Upper lobe of left lung (tissue), 6 donors: ENCODE measurements at regions not wholly inside any gene's neighbourhood (a gene's known extent, or its start where the extent isn't known, plus 50 kb on each side); places are given as distances from the start of the nearest gene placed in this dataset.

Experiments
- ATAC-seq, 2 donors: fragments of 200-7000 bp; cut with Tn5 transposase; one replicate each; pipeline ENCODE4 v1.9.1; 2022; ENCODE audit warnings: mild to moderate bottlenecking in 2 of 2, moderate library complexity in 2 of 2; ENCODE audit not compliant: low FRiP score in 2 of 2
- DNase-seq, 2 donors: peaks; one replicate each; pipeline ENCODE4 v3.0.0-alpha.2; 2019 to 2020
- H3K27ac ChIP-seq, 4 donors: fragments of 200-600 bp; sonication (generic); one replicate each; pipeline ENCODE4 v1.5.1; 2016 to 2019
- H3K27me3 ChIP-seq, 4 donors: fragments of 200-600 bp; sonication (generic); one replicate each; pipeline ENCODE4 v1.5.1; 2017 to 2019
- H3K36me3 ChIP-seq, 4 donors: fragments of 200-600 bp; sonication (generic); one replicate each; pipeline ENCODE4 v1.5.1; 2016 to 2019
- H3K4me1 ChIP-seq, 4 donors: fragments of 200-600 bp; sonication (generic); one replicate each; pipeline ENCODE4 v1.5.1; 2018 to 2019
- H3K4me3 ChIP-seq, 4 donors: fragments of 200-600 bp; sonication (generic); one replicate each; pipeline ENCODE4 v1.5.1; 2017 to 2019; ENCODE audit warnings: mild to moderate bottlenecking in 2 of 4, moderate library complexity in 1 of 4
- H3K9me3 ChIP-seq, 4 donors: fragments of 200-600 bp; sonication (generic); one replicate each; pipeline ENCODE4 v1.5.1; 2018 to 2019
- EP300 ChIP-seq, 4 donors: sonication (generic); formaldehyde crosslinking; IDR thresholded peaks; one replicate each; pipeline ENCODE4 v1.5.1; 2017; ENCODE audit warnings: antibody characterized with exemption in 4 of 4, control low read depth in 2 of 4
- POLR2A ChIP-seq, 4 donors: fragments of 450-650 bp; IDR thresholded peaks; one replicate each; pipeline ENCODE4 v1.5.1; 2016 to 2017; ENCODE audit warnings: antibody characterized with exemption in 4 of 4, mild to moderate bottlenecking in 2 of 4
- POLR2AphosphoS5 ChIP-seq, 2 donors: sonication (generic); formaldehyde crosslinking; IDR thresholded peaks; one replicate each; pipeline ENCODE4 v1.5.1; 2017; ENCODE audit warnings: antibody characterized with exemption in 2 of 2
- WGBS, 2 donors: methylation state at CpG; one replicate each; pipeline ENCODE4 v1.1.5; 2017 to 2018; 5-methylcytosine and 5-hydroxymethylcytosine counted together
- TF ChIP-seq, protein P1 (sequence below), 6 experiments: fragments of 450-650 bp in 4 of 6; fragments of 200-600 bp in 2 of 6; sonication (generic) in 2 of 6; IDR thresholded peaks; one replicate each; pipeline ENCODE4 v1.5.1; 2016 to 2019; ENCODE audit warnings: antibody characterized with exemption in 6 of 6
- donor health status: DM: no; HTN: no; CAD: no; lungs with moderate emphysema.
- donor health status: DM: no; HTN: yes; CAD: no; lungs with severe emphysema.

DNA sequence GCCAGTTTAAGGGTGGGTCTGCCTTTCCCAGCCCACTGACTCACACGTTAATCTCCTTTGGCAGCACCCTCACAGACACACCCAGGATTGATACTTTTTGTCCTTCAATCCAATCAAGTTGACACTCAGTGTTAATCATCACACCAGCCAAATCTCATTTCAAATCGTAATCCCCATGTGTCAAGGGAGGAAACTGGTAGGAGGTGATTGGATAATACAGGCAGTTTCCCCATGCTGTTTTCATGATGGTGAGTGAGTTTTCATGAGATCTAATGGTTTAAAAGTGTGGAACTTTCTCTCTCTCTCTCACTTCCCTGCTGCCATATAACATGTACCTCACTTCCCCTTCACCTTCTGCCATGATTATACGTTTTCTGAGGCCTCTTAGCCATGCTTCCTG, 647.2 kb upstream of the FRG1 start:
- Histone ChIP-seq H3K36me3 (no peaks in the 10 kb centered on the region), H3K27ac (no peak overlapping the region), H3K4me3 (no peak overlapping the region), H3K4me1 (no peaks in the 10 kb centered on the region), H3K27me3 (no peaks in the 10 kb centered on the region), H3K9me3 (no peaks in the 10 kb centered on the region)
- WGBS, 2 donors: 70 to 81% methylated on average over 3 of the region's 3 CpGs
- no peak for TF ChIP-seq EP300 (IDR thresholded peaks at IDR 0.05)
- TF ChIP-seq, protein P1, sequence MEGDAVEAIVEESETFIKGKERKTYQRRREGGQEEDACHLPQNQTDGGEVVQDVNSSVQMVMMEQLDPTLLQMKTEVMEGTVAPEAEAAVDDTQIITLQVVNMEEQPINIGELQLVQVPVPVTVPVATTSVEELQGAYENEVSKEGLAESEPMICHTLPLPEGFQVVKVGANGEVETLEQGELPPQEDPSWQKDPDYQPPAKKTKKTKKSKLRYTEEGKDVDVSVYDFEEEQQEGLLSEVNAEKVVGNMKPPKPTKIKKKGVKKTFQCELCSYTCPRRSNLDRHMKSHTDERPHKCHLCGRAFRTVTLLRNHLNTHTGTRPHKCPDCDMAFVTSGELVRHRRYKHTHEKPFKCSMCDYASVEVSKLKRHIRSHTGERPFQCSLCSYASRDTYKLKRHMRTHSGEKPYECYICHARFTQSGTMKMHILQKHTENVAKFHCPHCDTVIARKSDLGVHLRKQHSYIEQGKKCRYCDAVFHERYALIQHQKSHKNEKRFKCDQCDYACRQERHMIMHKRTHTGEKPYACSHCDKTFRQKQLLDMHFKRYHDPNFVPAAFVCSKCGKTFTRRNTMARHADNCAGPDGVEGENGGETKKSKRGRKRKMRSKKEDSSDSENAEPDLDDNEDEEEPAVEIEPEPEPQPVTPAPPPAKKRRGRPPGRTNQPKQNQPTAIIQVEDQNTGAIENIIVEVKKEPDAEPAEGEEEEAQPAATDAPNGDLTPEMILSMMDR (IDR thresholded peaks at IDR 0.05): no peak
- no peak for TF ChIP-seq POLR2A (IDR thresholded peaks at IDR 0.05)
- TF ChIP-seq POLR2AphosphoS5 (IDR thresholded peaks at IDR 0.05): no peak
- DNase-seq (no peak), ATAC-seq (no peak)

DNA sequence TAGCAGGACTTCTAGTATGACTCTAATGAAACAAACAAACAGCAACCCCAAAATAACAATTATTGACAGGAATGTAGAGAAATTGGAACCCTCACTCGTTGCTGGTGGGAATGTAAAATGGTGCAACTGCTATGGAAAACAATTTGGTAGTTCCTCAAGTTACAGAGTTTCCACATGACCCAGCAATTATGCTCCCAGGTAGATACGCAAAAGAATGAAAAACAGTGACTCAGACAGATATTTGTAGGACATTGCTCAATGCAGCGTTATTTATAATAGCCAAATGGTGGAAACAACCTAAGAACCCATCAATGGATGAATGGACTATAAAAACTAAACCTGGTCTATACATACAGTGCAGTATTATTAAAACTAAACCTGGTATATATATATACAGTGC, 646.1 kb upstream of the FRG1 start:
- no peaks in the 10 kb centered on the region for H3K27me3 ChIP-seq
- no peak for DNase-seq
- H3K4me3 ChIP-seq: no peak overlapping the region
- no peaks in the 10 kb centered on the region for H3K9me3 ChIP-seq
- H3K27ac ChIP-seq: no peak overlapping the region
- H3K36me3 ChIP-seq: no peaks in the 10 kb centered on the region
- TF ChIP-seq POLR2A (IDR thresholded peaks at IDR 0.05) (no peak), POLR2AphosphoS5 (IDR thresholded peaks at IDR 0.05) (no peak), EP300 (IDR thresholded peaks at IDR 0.05) (no peak)
- TF ChIP-seq, protein P1 (IDR thresholded peaks at IDR 0.05): no peak
- no peaks in the 10 kb centered on the region for H3K4me1 ChIP-seq
- 88 to 90% methylated on average over 3 of the region's 3 CpGs for WGBS, 2 donors
- no peak for ATAC-seq

DNA sequence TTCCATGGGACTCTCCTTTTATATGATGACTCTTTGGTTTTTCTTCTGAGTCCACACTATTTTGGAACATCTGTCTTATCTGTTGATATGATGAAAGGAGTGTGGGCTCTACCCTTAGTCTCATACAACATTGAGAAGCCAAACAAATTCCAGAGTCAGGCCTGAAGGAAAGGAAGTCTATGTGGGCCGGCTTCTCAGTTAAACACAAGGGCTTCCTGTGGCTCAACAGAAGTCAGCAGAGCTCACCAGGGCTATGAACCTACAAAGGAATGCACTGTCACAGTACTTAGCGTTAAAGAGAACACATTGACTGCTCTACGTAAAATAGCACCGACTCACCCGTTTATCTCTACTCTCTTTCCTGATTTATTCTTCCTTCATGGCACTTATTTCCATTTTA, 641.0 kb upstream of the FRG1 start:
- Histone ChIP-seq H3K27ac (no peak overlapping the region), H3K4me1 (no peaks in the 10 kb centered on the region), H3K4me3 (no peak overlapping the region), H3K27me3 (no peaks in the 10 kb centered on the region), H3K36me3 (no peaks in the 10 kb centered on the region), H3K9me3 (no peaks in the 10 kb centered on the region)
- DNase-seq (no peak), ATAC-seq (no peak)
- 50 to 52% methylated on average over 5 of the region's 5 CpGs for WGBS, 2 donors
- TF ChIP-seq POLR2A (IDR thresholded peaks at IDR 0.05) (no peak), EP300 (IDR thresholded peaks at IDR 0.05) (no peak), POLR2AphosphoS5 (IDR thresholded peaks at IDR 0.05) (no peak)
- TF ChIP-seq, protein P1 (IDR thresholded peaks at IDR 0.05): no peak

DNA sequence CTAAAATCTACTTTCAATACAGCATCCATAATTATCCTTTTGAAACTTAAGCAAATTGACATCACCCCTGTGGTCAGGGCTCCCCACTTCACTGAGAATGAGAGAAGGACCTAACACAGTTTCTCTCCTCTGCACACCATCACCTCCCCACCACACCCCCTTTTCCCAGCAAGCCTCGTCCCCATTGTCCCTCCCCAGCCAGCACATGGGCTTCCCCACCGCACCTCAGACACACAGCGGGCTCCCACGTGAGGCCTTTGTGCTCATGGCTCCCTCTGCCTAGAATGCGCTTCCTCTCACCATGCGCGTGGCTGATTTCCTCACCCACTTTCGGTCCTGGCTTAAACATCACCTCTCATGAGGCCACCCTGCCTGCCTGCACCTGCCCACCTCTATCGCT, 639.0 kb upstream of the FRG1 start:
- no peaks in the 10 kb centered on the region for H3K36me3 ChIP-seq
- H3K4me1 ChIP-seq: no peaks in the 10 kb centered on the region
- ATAC-seq (no peak), DNase-seq (no peak)
- no peak overlapping the region for H3K4me3 ChIP-seq
- TF ChIP-seq EP300 (IDR thresholded peaks at IDR 0.05) (no peak), POLR2A (IDR thresholded peaks at IDR 0.05) (no peak), POLR2AphosphoS5 (IDR thresholded peaks at IDR 0.05) (no peak)
- TF ChIP-seq, protein P1 (IDR thresholded peaks at IDR 0.05): no peak
- H3K27me3 ChIP-seq: no peaks in the 10 kb centered on the region
- H3K27ac ChIP-seq: no peak overlapping the region
- H3K9me3 ChIP-seq: no peaks in the 10 kb centered on the region
- WGBS, 2 donors: 93 to 95% methylated on average over 9 of the region's 9 CpGs

DNA sequence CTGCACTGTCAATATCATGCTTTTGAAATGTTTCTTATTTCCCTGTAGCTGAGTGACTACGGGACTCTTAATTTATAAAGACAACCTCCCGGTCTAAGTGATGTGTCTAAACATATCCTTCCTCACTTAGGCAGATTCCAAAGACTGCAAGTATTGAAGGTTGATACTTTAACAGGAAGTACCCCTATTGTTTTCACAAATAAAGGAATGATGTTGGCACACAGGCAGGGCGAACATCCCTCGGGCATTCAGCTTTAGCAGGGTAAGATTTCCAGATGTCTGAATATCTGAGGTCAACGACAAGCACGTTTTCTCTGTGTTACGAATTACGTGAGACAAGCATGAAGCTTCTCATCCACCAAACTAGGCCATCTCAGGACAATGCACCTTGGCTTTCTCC, 638.0 kb upstream of the FRG1 start:
- Histone ChIP-seq H3K9me3 (no peaks in the 10 kb centered on the region), H3K4me3 (no peak overlapping the region), H3K27ac (no peak overlapping the region), H3K36me3 (no peaks in the 10 kb centered on the region), H3K4me1 (no peaks in the 10 kb centered on the region), H3K27me3 (no peaks in the 10 kb centered on the region)
- ATAC-seq (no peak), DNase-seq (no peak)
- 71 to 73% methylated on average over 8 of the region's 8 CpGs for WGBS, 2 donors
- TF ChIP-seq EP300 (IDR thresholded peaks at IDR 0.05) (no peak), POLR2AphosphoS5 (IDR thresholded peaks at IDR 0.05) (no peak), POLR2A (IDR thresholded peaks at IDR 0.05) (no peak)
- TF ChIP-seq, protein P1 (IDR thresholded peaks at IDR 0.05): no peak
